Activated T-helper 1 cell treated with anti-CD3 and anti-CD28 coated beads, Interleukin-12 subunit alpha, Interleukin-12 subunit beta, Interleukin-2, Interleukin-4 antibody, amounts not matched to agents 30 ng/mL and 10 ng/mL and 1 ng/mL, durations not matched to agents 14 hours and 24 hours and 36 hours (primary cell): ENCODE measurements at regions not wholly inside any gene's neighbourhood (a gene's known extent, or its start where the extent isn't known, plus 50 kb on each side); places are given as distances from the start of the nearest gene placed in this dataset.

ENCODE experiments used
- DNase-seq: peaks from one replicate; pipeline ENCODE4 v3.0.0; 2021; ENCODE audit warnings: low spot score
- H3K27ac Mint-ChIP-seq: one replicate; pipeline ENCODE4 v1.8.0; 2021; ENCODE audit warnings: mild to moderate bottlenecking, mixed read lengths
- H3K27me3 Mint-ChIP-seq: one replicate; pipeline ENCODE4 v1.8.0; 2022; ENCODE audit warnings: mild to moderate bottlenecking, moderate library complexity, mixed read lengths; ENCODE audit not compliant: insufficient read depth
- H3K36me3 Mint-ChIP-seq: one replicate; pipeline ENCODE4 v1.8.0; 2021; ENCODE audit warnings: low read depth, mixed read lengths
- H3K4me1 Mint-ChIP-seq: one replicate; pipeline ENCODE4 v1.8.0; 2021; ENCODE audit warnings: low read depth, mixed read lengths
- H3K4me3 Mint-ChIP-seq: one replicate; pipeline ENCODE4 v1.8.0; 2021; ENCODE audit warnings: mild to moderate bottlenecking, moderate library complexity, mixed read lengths
- H3K9me3 Mint-ChIP-seq: one replicate; pipeline ENCODE4 v1.8.0; 2021; ENCODE audit warnings: mixed read lengths
- intact Hi-C: fragments of 100-400 bp; cut with micrococcal nuclease; formaldehyde crosslinking; loops from one replicate; pipeline ENCODE4 v1.15.1; 2024

DNA sequence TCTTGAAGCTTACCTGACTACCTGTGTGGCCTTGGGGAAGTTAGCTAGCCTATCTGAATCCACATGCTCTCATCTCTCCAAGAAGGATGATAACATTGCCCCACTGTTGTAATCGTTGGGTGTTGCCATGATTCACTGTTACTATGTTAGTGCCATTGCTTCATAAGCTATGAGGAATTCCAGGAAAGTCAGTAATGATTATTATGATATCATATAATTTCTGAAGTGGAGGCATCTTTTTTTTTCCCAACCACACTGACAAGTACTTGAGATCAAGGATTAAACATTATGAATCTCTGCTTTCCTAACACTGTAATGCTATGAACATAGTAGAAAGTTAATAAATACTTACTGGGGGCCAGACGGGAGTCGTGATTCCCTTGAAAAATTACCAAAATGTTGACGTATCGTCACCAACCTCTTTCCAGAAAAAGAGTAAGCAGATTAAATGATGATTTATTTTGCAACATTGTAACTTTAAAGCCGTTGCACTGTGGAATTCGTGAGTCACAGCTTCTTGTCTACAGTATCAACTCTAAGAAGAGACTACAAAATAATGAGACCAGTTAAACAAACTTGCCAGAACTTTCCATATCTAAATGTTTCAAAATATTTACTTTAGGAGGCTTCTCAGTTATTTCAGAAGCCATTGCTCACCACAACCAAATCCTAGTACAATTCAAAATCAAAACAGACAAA is 459.9 kb downstream of the PIK3C3 start:
- no peak overlapping the region for H3K27ac Mint-ChIP-seq
- H3K9me3 Mint-ChIP-seq = peaks cover 11% of the 10 kb centered on the region
- intact Hi-C loops = no loop called here
- H3K27me3 Mint-ChIP-seq = no peaks in the 10 kb centered on the region
- H3K4me3 Mint-ChIP-seq = no peak overlapping the region
- no peak for DNase-seq
- H3K4me1 Mint-ChIP-seq = no peaks in the 10 kb centered on the region
- H3K36me3 Mint-ChIP-seq = no peaks in the 10 kb centered on the region

DNA sequence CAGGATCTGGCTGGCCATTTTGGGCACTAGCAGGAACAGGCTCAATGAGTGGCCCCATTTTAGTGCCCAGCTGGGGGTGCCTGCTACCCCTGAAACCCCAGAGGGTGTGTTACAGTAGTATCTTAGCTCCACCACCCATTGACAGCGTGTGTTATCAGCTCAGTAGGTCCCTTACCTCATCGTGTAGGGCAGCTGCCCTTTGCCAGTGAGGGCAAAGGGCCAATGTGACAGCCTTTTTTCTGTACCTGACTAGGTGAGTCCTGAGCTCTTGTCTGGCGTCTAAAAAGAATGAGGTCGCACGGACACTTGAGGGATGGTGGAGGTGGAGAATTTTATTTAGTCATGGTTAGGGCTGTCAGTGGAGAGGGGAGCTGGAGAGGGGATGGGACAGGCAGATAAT is 462.2 kb downstream of the PIK3C3 start:
- no peak for DNase-seq
- intact Hi-C loops = no loop called here
- no peak overlapping the region for H3K4me3 Mint-ChIP-seq
- no peaks in the 10 kb centered on the region for H3K27me3 Mint-ChIP-seq
- H3K9me3 Mint-ChIP-seq = peaks cover 3% of the 10 kb centered on the region
- H3K36me3 Mint-ChIP-seq = no peaks in the 10 kb centered on the region
- H3K27ac Mint-ChIP-seq = no peak overlapping the region
- no peaks in the 10 kb centered on the region for H3K4me1 Mint-ChIP-seq

DNA sequence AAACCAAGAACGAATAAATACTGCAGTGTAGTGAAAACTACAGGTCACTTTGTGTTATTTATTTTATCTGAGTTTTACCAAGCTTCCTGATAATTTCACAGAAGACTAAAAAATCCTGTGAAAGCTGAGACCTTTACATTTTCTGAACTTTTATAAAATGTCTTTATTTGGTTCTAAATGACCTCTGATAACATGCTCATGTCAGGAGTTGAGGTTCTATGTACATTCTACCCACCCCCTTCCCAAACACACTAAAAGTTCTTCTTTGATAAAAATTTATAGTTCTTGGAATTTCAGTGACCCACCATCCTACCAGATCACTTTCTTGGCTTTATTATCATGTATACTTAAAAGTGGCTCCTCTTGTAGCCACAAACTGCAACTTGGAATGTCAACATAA is 463.1 kb downstream of the PIK3C3 start:
- Mint-ChIP-seq H3K9me3 (peaks cover 3% of the 10 kb centered on the region), H3K27ac (no peak overlapping the region), H3K27me3 (no peaks in the 10 kb centered on the region), H3K36me3 (no peaks in the 10 kb centered on the region), H3K4me1 (no peaks in the 10 kb centered on the region), H3K4me3 (no peak overlapping the region)
- DNase-seq = no peak
- intact Hi-C loops = no loop called here

- H3K4me1 Mint-ChIP-seq = no peaks in the 10 kb centered on the region
- no peaks in the 10 kb centered on the region for H3K27me3 Mint-ChIP-seq
- no peaks in the 10 kb centered on the region for H3K36me3 Mint-ChIP-seq
- no peak overlapping the region for H3K27ac Mint-ChIP-seq
- no peak for DNase-seq
- H3K9me3 Mint-ChIP-seq = no peaks in the 10 kb centered on the region
- H3K4me3 Mint-ChIP-seq = no peak overlapping the region
- intact Hi-C loops = no loop called here
Observed at GRCh38 chr18:42425025-42425424, 470.0 kb downstream of the PIK3C3 start.

DNA sequence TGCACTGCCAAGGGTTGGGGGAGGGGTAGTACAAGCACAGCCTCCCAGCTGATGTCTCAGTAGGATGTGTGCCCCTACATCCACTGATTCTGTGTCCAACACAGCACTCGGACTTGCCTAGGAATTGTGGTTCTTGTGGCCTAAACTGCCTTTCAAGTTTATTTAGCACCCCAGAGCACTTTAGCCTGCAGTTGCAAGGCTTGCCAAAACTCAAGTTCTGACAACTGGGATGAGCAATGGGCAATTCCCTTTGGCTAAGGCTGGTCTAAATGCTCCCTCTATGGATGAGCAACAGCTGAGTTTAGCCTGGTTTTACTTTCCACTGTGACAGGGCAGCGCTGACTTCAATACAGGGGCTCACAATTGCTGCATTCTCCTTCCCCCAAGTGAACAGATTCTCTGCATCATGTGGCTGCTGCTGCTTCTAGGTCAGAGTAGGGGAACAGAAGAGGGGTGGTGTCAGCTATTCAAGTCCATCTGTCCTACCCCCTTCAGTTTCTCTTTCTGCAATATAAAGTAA is 471.5 kb downstream of the PIK3C3 start:
- no peak overlapping the region for H3K27ac Mint-ChIP-seq
- H3K4me1 Mint-ChIP-seq = no peaks in the 10 kb centered on the region
- no peaks in the 10 kb centered on the region for H3K27me3 Mint-ChIP-seq
- no peak for DNase-seq
- intact Hi-C loops = no loop called here
- H3K4me3 Mint-ChIP-seq = no peak overlapping the region
- H3K36me3 Mint-ChIP-seq = no peaks in the 10 kb centered on the region
- H3K9me3 Mint-ChIP-seq = no peaks in the 10 kb centered on the region

- no peak for DNase-seq
- Mint-ChIP-seq H3K4me3 (no peak overlapping the region), H3K9me3 (no peaks in the 10 kb centered on the region), H3K4me1 (no peaks in the 10 kb centered on the region), H3K36me3 (no peaks in the 10 kb centered on the region), H3K27me3 (no peaks in the 10 kb centered on the region), H3K27ac (no peak overlapping the region)
- intact Hi-C loops = no loop called here
Observed at GRCh38 chr18:42429196-42429595, 474.2 kb downstream of the PIK3C3 start.

GRCh38 chr18:42436222-42436765 is 481.3 kb downstream of the PIK3C3 start:
- H3K36me3 Mint-ChIP-seq = no peaks in the 10 kb centered on the region
- no peak overlapping the region for H3K27ac Mint-ChIP-seq
- no peaks in the 10 kb centered on the region for H3K9me3 Mint-ChIP-seq
- intact Hi-C loops = no loop called here
- no peak for DNase-seq
- no peak overlapping the region for H3K4me3 Mint-ChIP-seq
- no peaks in the 10 kb centered on the region for H3K4me1 Mint-ChIP-seq
- no peaks in the 10 kb centered on the region for H3K27me3 Mint-ChIP-seq

- no peak for DNase-seq
- no peaks in the 10 kb centered on the region for H3K4me1 Mint-ChIP-seq
- no peaks in the 10 kb centered on the region for H3K9me3 Mint-ChIP-seq
- H3K4me3 Mint-ChIP-seq = no peak overlapping the region
- H3K27me3 Mint-ChIP-seq = no peaks in the 10 kb centered on the region
- H3K27ac Mint-ChIP-seq = no peak overlapping the region
- no peaks in the 10 kb centered on the region for H3K36me3 Mint-ChIP-seq
- intact Hi-C loops = no loop called here
Observed at GRCh38 chr18:42437001-42437400, 482.0 kb downstream of the PIK3C3 start.

GRCh38 chr18:42437646-42438045 is 482.6 kb downstream of the PIK3C3 start:
- no peak overlapping the region for H3K27ac Mint-ChIP-seq
- no peak overlapping the region for H3K4me3 Mint-ChIP-seq
- no peak for DNase-seq
- H3K27me3 Mint-ChIP-seq = no peaks in the 10 kb centered on the region
- no peaks in the 10 kb centered on the region for H3K4me1 Mint-ChIP-seq
- intact Hi-C loops = no loop called here
- peaks cover 5% of the 10 kb centered on the region for H3K9me3 Mint-ChIP-seq
- H3K36me3 Mint-ChIP-seq = no peaks in the 10 kb centered on the region

DNA sequence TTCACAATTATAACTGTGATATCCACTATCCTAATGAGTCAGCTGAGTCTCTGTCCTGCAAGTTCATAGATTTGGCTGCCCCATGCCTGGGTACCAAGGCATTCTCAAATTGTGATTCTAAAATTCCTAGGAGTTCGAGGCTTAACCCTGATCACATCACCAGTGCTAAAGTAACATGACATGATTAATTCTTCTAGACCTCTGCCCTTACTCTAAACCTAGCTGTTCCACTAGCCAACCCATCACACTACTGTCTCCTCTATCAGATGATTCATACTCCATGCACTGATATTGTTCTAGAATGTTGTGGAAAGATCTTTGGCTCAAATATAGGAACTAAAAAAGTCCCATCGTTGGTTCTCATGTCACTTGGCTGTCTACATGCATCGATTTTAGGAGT is 487.6 kb downstream of the PIK3C3 start:
- Mint-ChIP-seq H3K9me3 (peaks cover 14% of the 10 kb centered on the region), H3K36me3 (no peaks in the 10 kb centered on the region), H3K4me1 (no peaks in the 10 kb centered on the region), H3K4me3 (no peak overlapping the region), H3K27ac (no peak overlapping the region), H3K27me3 (no peaks in the 10 kb centered on the region)
- DNase-seq = no peak
- intact Hi-C loops = no loop called here

- Mint-ChIP-seq H3K27ac (no peak overlapping the region), H3K4me3 (no peak overlapping the region), H3K4me1 (no peaks in the 10 kb centered on the region), H3K36me3 (no peaks in the 10 kb centered on the region), H3K27me3 (no peaks in the 10 kb centered on the region), H3K9me3 (peaks cover 24% of the 10 kb centered on the region)
- intact Hi-C loops = no loop called here
- DNase-seq = no peak
Observed at GRCh38 chr18:42444349-42444748, 489.3 kb downstream of the PIK3C3 start.

DNA sequence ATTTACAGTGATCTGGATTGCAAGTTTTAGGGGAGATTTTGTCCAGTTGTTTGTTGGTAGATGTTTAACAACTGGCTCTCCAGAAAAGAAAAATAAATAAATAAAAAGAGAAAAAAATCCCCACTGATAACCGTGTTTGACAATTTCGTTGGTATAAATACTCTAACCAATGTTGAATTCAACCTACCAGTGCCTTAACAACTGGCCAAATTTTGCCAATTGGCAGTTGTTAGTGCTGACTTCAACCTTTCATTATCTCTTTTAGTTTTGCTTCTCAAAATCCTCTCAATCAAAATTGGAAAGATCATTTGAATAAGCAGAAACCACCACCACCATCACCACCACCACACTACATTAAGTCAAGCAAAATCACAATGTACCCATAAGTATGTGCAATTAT is 490.3 kb downstream of the PIK3C3 start:
- peaks cover 24% of the 10 kb centered on the region for H3K9me3 Mint-ChIP-seq
- H3K27ac Mint-ChIP-seq = no peak overlapping the region
- no peaks in the 10 kb centered on the region for H3K36me3 Mint-ChIP-seq
- no peak overlapping the region for H3K4me3 Mint-ChIP-seq
- no peaks in the 10 kb centered on the region for H3K4me1 Mint-ChIP-seq
- intact Hi-C loops = no loop called here
- H3K27me3 Mint-ChIP-seq = no peaks in the 10 kb centered on the region
- DNase-seq = no peak

DNA sequence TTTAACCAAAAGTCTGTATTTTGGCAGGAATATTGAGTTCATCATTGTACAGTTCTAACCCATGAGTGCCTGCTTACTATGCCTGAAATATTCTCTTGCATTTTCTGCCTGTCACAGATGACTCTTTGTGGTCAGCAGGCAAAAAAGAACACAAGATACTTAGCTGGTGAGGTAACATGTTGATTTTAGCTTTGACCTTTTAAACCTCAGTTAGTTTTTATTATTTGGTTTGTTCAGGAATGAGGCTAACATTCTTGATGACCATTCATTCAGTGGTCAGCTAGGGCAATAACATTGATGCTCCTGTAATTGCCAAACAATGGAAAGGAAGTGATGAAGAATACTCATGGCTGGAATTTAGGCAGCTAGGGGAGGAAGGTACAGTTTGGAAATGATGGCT is 491.2 kb downstream of the PIK3C3 start:
- no peak for DNase-seq
- Mint-ChIP-seq H3K27me3 (no peaks in the 10 kb centered on the region), H3K4me3 (no peak overlapping the region), H3K4me1 (no peaks in the 10 kb centered on the region), H3K36me3 (no peaks in the 10 kb centered on the region), H3K27ac (no peak overlapping the region), H3K9me3 (peaks cover 24% of the 10 kb centered on the region)
- intact Hi-C loops = no loop called here

- no peak for DNase-seq
Observed at GRCh38 chr18:42447688-42448087, 492.7 kb downstream of the PIK3C3 start.

More at GRCh38 chr18:42447688-42448087, 492.7 kb downstream of the PIK3C3 start:
- no peaks in the 10 kb centered on the region for H3K27me3 Mint-ChIP-seq
- H3K4me3 Mint-ChIP-seq = no peak overlapping the region
- H3K27ac Mint-ChIP-seq = no peak overlapping the region
- intact Hi-C loops = no loop called here
- H3K36me3 Mint-ChIP-seq = no peaks in the 10 kb centered on the region
- no peaks in the 10 kb centered on the region for H3K4me1 Mint-ChIP-seq
- peaks cover 20% of the 10 kb centered on the region for H3K9me3 Mint-ChIP-seq
